ENCODE measurements at regions not wholly inside any gene's neighbourhood (a gene's known extent, or its start where the extent isn't known, plus 50 kb on each side); places are given as distances from the start of the nearest gene placed in this dataset.

DNA sequence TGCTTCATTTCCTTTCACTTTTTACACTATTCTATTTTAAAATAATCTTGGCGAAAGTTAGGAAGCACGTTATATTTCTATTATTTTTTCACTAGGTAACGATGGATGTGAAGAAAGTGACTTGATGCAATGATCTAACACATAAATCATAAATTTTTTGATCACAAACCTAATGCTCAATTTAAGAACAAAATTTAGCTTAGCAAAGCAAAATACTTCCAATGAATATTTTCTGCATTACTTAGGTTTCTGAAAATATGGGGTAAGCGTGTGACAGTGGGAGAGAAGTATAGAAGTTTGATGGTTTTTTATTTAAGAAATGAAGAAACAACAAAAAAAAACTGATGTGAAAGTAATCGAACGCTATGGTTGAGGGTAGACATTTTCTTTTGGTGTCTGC lies 1528.7 kb upstream of the CDH9 start:
- no peaks in the 10 kb centered on the region for H3K9me3 ChIP-seq (ENCODE audit: insufficient read depth, low read length, severe bottlenecking)

DNA sequence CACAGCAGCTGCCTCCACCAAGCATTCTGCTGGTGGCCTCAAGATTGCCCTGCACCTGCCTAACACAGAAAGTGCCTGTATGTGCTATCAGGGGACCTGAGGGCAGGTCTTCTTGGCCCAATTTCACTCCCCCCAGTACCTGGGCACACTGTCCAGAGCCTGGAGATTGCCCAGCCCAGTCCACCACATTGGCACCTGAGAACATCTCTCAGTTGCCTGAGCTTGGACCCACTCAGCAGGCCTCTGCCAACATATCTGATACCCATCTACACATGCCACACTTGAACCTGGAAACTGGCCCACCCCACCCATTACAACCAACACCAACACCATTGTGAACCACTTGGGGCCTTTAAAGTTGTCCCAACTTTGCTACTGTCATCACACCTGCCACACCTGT lies 1523.1 kb upstream of the CDH9 start:
- H3K27me3 ChIP-seq (ENCODE audit: insufficient read depth, low read length, poor library complexity), result no peaks in the 10 kb centered on the region
- no peak overlapping the region for H3K4me2 ChIP-seq (ENCODE audit: insufficient read depth, low read length)
- no peak overlapping the region for H2AFZ ChIP-seq (ENCODE audit: low read depth, low read length)
- no peaks in the 10 kb centered on the region for H3K79me2 ChIP-seq (ENCODE audit: insufficient read depth, low read length)
- TF ChIP-seq, protein P1, sequence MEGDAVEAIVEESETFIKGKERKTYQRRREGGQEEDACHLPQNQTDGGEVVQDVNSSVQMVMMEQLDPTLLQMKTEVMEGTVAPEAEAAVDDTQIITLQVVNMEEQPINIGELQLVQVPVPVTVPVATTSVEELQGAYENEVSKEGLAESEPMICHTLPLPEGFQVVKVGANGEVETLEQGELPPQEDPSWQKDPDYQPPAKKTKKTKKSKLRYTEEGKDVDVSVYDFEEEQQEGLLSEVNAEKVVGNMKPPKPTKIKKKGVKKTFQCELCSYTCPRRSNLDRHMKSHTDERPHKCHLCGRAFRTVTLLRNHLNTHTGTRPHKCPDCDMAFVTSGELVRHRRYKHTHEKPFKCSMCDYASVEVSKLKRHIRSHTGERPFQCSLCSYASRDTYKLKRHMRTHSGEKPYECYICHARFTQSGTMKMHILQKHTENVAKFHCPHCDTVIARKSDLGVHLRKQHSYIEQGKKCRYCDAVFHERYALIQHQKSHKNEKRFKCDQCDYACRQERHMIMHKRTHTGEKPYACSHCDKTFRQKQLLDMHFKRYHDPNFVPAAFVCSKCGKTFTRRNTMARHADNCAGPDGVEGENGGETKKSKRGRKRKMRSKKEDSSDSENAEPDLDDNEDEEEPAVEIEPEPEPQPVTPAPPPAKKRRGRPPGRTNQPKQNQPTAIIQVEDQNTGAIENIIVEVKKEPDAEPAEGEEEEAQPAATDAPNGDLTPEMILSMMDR (IDR thresholded peaks at IDR 0.05; ENCODE audit: borderline replicate concordance, extremely low read depth, low read length, poor library complexity, severe bottlenecking), result no peak
- no peak for TF ChIP-seq EZH2 (IDR thresholded peaks at IDR 0.05; ENCODE audit: borderline replicate concordance, low read depth, low read length, severe bottlenecking)
- no peak overlapping the region for H3K27ac ChIP-seq (ENCODE audit: low read length)
- no peak overlapping the region for H3K9ac ChIP-seq (ENCODE audit: low read depth, low read length)
- H3K9me3 ChIP-seq (ENCODE audit: insufficient read depth, low read length, severe bottlenecking), result no peaks in the 10 kb centered on the region
- no peaks in the 10 kb centered on the region for H3K4me1 ChIP-seq (ENCODE audit: insufficient read depth, low read length)
- no peak for DNase-seq
- no peaks in the 10 kb centered on the region for H4K20me1 ChIP-seq (ENCODE audit: insufficient read depth, low read length)
- ATAC-seq (ENCODE audit: insufficient read depth, low read depth), result no peak
- no peaks in the 10 kb centered on the region for H3K36me3 ChIP-seq (ENCODE audit: insufficient read depth, low read length)
- no peak overlapping the region for H3K4me3 ChIP-seq (ENCODE audit: low read depth in 1 of 2, low read length in 2 of 2)

More for the DNA sequence above, 1528.7 kb upstream of the CDH9 start:
- Histone ChIP-seq H4K20me1 (ENCODE audit: insufficient read depth, low read length) (no peaks in the 10 kb centered on the region), H3K4me2 (ENCODE audit: insufficient read depth, low read length) (no peak overlapping the region), H2AFZ (ENCODE audit: low read depth, low read length) (no peak overlapping the region), H3K4me3 (ENCODE audit: low read depth in 1 of 2, low read length in 2 of 2) (no peak overlapping the region), H3K4me1 (ENCODE audit: insufficient read depth, low read length) (no peaks in the 10 kb centered on the region), H3K27me3 (ENCODE audit: insufficient read depth, low read length, poor library complexity) (no peaks in the 10 kb centered on the region), H3K36me3 (ENCODE audit: insufficient read depth, low read length) (no peaks in the 10 kb centered on the region), H3K27ac (ENCODE audit: low read length) (no peak overlapping the region), H3K9ac (ENCODE audit: low read depth, low read length) (no peak overlapping the region), H3K79me2 (ENCODE audit: insufficient read depth, low read length) (no peaks in the 10 kb centered on the region)
- TF ChIP-seq, protein P1 (IDR thresholded peaks at IDR 0.05; ENCODE audit: borderline replicate concordance, extremely low read depth, low read length, poor library complexity, severe bottlenecking), result no peak
- TF ChIP-seq EZH2 (IDR thresholded peaks at IDR 0.05; ENCODE audit: borderline replicate concordance, low read depth, low read length, severe bottlenecking), result no peak
- DNase-seq, result no peak
- ATAC-seq (ENCODE audit: insufficient read depth, low read depth), result no peak

DNA sequence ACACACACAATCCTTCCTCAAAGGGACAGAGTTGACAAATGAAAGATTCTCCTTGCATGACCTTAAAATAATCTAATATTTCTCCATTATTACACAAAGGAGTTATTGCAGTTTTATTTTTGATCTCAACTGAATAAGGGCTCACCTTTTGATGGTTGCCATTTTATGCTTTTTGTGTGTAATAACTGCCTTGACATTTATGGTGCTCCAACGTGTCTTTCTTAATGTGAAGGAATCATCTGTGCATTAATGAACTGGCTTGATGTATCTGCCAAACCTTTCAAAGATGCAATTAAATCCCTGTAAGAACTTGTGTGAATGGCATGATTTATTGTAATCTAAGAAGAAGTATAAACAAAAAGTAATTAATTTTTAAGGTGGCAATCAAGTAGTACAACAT lies 1519.8 kb upstream of the CDH9 start:
- no peaks in the 10 kb centered on the region for H3K79me2 ChIP-seq (ENCODE audit: insufficient read depth, low read length)
- H3K9ac ChIP-seq (ENCODE audit: low read depth, low read length), result no peak overlapping the region
- no peaks in the 10 kb centered on the region for H3K27me3 ChIP-seq (ENCODE audit: insufficient read depth, low read length, poor library complexity)
- no peak overlapping the region for H3K4me3 ChIP-seq (ENCODE audit: low read depth in 1 of 2, low read length in 2 of 2)
- H3K9me3 ChIP-seq (ENCODE audit: insufficient read depth, low read length, severe bottlenecking), result no peaks in the 10 kb centered on the region
- no peak overlapping the region for H2AFZ ChIP-seq (ENCODE audit: low read depth, low read length)
- DNase-seq (no peak), ATAC-seq (ENCODE audit: insufficient read depth, low read depth) (no peak)
- no peaks in the 10 kb centered on the region for H4K20me1 ChIP-seq (ENCODE audit: insufficient read depth, low read length)
- no peaks in the 10 kb centered on the region for H3K36me3 ChIP-seq (ENCODE audit: insufficient read depth, low read length)
- no peaks in the 10 kb centered on the region for H3K4me1 ChIP-seq (ENCODE audit: insufficient read depth, low read length)
- no peak overlapping the region for H3K4me2 ChIP-seq (ENCODE audit: insufficient read depth, low read length)
- TF ChIP-seq, protein P1 (IDR thresholded peaks at IDR 0.05; ENCODE audit: borderline replicate concordance, extremely low read depth, low read length, poor library complexity, severe bottlenecking), result no peak
- TF ChIP-seq EZH2 (IDR thresholded peaks at IDR 0.05; ENCODE audit: borderline replicate concordance, low read depth, low read length, severe bottlenecking), result no peak
- H3K27ac ChIP-seq (ENCODE audit: low read length), result no peak overlapping the region

DNA sequence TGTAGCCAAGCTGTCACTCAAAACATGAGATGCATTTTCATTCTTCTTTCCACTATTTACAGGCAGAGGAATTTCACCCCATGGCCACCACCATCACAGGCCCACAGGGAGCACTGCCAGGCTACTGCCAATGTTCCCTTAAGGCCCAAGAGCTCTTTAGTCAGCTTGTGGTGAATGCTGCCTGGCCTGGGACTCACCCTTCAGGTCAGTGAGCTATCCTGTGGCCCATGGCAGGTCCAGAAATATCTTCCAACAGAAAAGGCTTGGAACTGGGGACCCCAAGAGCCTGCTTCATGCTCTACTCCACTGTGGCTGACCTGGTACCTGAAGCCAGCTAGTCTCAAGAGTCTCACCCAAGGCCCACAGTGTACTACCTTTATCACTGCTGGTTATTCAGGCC lies 1518.7 kb upstream of the CDH9 start:
- H3K9me3 ChIP-seq (ENCODE audit: insufficient read depth, low read length, severe bottlenecking), result no peaks in the 10 kb centered on the region
- no peak for TF ChIP-seq EZH2 (IDR thresholded peaks at IDR 0.05; ENCODE audit: borderline replicate concordance, low read depth, low read length, severe bottlenecking)
- TF ChIP-seq, protein P1 (IDR thresholded peaks at IDR 0.05; ENCODE audit: borderline replicate concordance, extremely low read depth, low read length, poor library complexity, severe bottlenecking), result no peak
- no peaks in the 10 kb centered on the region for H4K20me1 ChIP-seq (ENCODE audit: insufficient read depth, low read length)
- DNase-seq (no peak), ATAC-seq (ENCODE audit: insufficient read depth, low read depth) (no peak)
- no peak overlapping the region for H3K9ac ChIP-seq (ENCODE audit: low read depth, low read length)
- H3K4me2 ChIP-seq (ENCODE audit: insufficient read depth, low read length), result no peak overlapping the region
- H3K4me3 ChIP-seq (ENCODE audit: low read depth in 1 of 2, low read length in 2 of 2), result no peak overlapping the region
- no peaks in the 10 kb centered on the region for H3K4me1 ChIP-seq (ENCODE audit: insufficient read depth, low read length)
- no peak overlapping the region for H3K27ac ChIP-seq (ENCODE audit: low read length)
- H3K79me2 ChIP-seq (ENCODE audit: insufficient read depth, low read length), result no peaks in the 10 kb centered on the region
- H2AFZ ChIP-seq (ENCODE audit: low read depth, low read length), result 0 out of 2 replicates have a peak overlapping the region, but pooled peaks have one; percentile 25
- no peaks in the 10 kb centered on the region for H3K36me3 ChIP-seq (ENCODE audit: insufficient read depth, low read length)
- H3K27me3 ChIP-seq (ENCODE audit: insufficient read depth, low read length, poor library complexity), result no peaks in the 10 kb centered on the region

Data from DND-41 (cell line).